ENCODE measurements at regions not wholly inside any gene's neighbourhood (a gene's known extent, or its start where the extent isn't known, plus 50 kb on each side); places are given as distances from the start of the nearest gene placed in this dataset.

- no peaks in the 10 kb centered on the region for H3K36me3 ChIP-seq (ENCODE audit: control insufficient read depth, insufficient read depth, low read length)
- TF ChIP-seq CTCF (IDR thresholded peaks at IDR 0.05; ENCODE audit: insufficient read depth, low read length, poor library complexity, severe bottlenecking) = no peak
- H3K27me3 ChIP-seq (ENCODE audit: control insufficient read depth, insufficient read depth, low read length) = no peaks in the 10 kb centered on the region
- no peak overlapping the region for H3K4me3 ChIP-seq (ENCODE audit: low read depth, low read length)
- DNase-seq (ENCODE audit: low read depth) = no peak
These were observed 169.2 kb downstream of the LNPK start for GRCh38 chr2:175832866-175833265.

GRCh38 chr2:175829741-175830140, 172.3 kb downstream of the LNPK start:
- Histone ChIP-seq H3K4me3 (ENCODE audit: low read depth, low read length) (no peak overlapping the region), H3K27me3 (ENCODE audit: control insufficient read depth, insufficient read depth, low read length) (no peaks in the 10 kb centered on the region), H3K36me3 (ENCODE audit: control insufficient read depth, insufficient read depth, low read length) (no peaks in the 10 kb centered on the region)
- no peak for DNase-seq (ENCODE audit: low read depth)
- no peak for TF ChIP-seq CTCF (IDR thresholded peaks at IDR 0.05; ENCODE audit: insufficient read depth, low read length, poor library complexity, severe bottlenecking)

GRCh38 chr2:175827856-175828255, 174.2 kb downstream of the LNPK start:
- no peaks in the 10 kb centered on the region for H3K36me3 ChIP-seq (ENCODE audit: control insufficient read depth, insufficient read depth, low read length)
- DNase-seq (ENCODE audit: low read depth) = no peak
- no peaks in the 10 kb centered on the region for H3K27me3 ChIP-seq (ENCODE audit: control insufficient read depth, insufficient read depth, low read length)
- H3K4me3 ChIP-seq (ENCODE audit: low read depth, low read length) = no peak overlapping the region
- TF ChIP-seq CTCF (IDR thresholded peaks at IDR 0.05; ENCODE audit: insufficient read depth, low read length, poor library complexity, severe bottlenecking) = no peak

- TF ChIP-seq CTCF (IDR thresholded peaks at IDR 0.05; ENCODE audit: insufficient read depth, low read length, poor library complexity, severe bottlenecking) = no peak
- Histone ChIP-seq H3K4me3 (ENCODE audit: low read depth, low read length) (no peak overlapping the region), H3K27me3 (ENCODE audit: control insufficient read depth, insufficient read depth, low read length) (no peaks in the 10 kb centered on the region), H3K36me3 (ENCODE audit: control insufficient read depth, insufficient read depth, low read length) (no peaks in the 10 kb centered on the region)
- no peak for DNase-seq (ENCODE audit: low read depth)
These were observed 177.8 kb downstream of the LNPK start for GRCh38 chr2:175824243-175824642.

- Histone ChIP-seq H3K27me3 (ENCODE audit: control insufficient read depth, insufficient read depth, low read length) (no peaks in the 10 kb centered on the region), H3K36me3 (ENCODE audit: control insufficient read depth, insufficient read depth, low read length) (no peaks in the 10 kb centered on the region), H3K4me3 (ENCODE audit: low read depth, low read length) (no peak overlapping the region)
- TF ChIP-seq CTCF (IDR thresholded peaks at IDR 0.05; ENCODE audit: insufficient read depth, low read length, poor library complexity, severe bottlenecking) = no peak
- DNase-seq (ENCODE audit: low read depth) = no peak
These were observed 178.4 kb downstream of the LNPK start for GRCh38 chr2:175823707-175824073.

GRCh38 chr2:175823002-175823706, 178.9 kb downstream of the LNPK start:
- DNase-seq (ENCODE audit: low read depth) = no peak

More at GRCh38 chr2:175823002-175823706, 178.9 kb downstream of the LNPK start:
- no peak for TF ChIP-seq CTCF (IDR thresholded peaks at IDR 0.05; ENCODE audit: insufficient read depth, low read length, poor library complexity, severe bottlenecking)
- H3K4me3 ChIP-seq (ENCODE audit: low read depth, low read length) = no peak overlapping the region
- H3K27me3 ChIP-seq (ENCODE audit: control insufficient read depth, insufficient read depth, low read length) = no peaks in the 10 kb centered on the region
- H3K36me3 ChIP-seq (ENCODE audit: control insufficient read depth, insufficient read depth, low read length) = no peaks in the 10 kb centered on the region
